ENCODE measurements at regions not wholly inside any gene's neighbourhood (a gene's known extent, or its start where the extent isn't known, plus 50 kb on each side); places are given as distances from the start of the nearest gene placed in this dataset.

GRCh38 chr15:38672273-38672672 lies 107.7 kb upstream of the RASGRP1 start:
- TF ChIP-seq EZH2phosphoT487 (IDR thresholded peaks at IDR 0.05; ENCODE audit: low read length) (no peak), EZH2 (optimal IDR thresholded peaks at IDR 0.05; ENCODE audit: low read depth, low read length) (no peak), CTCF (IDR thresholded peaks at IDR 0.05; ENCODE audit: low read length) (no peak)
- H3K4me2 ChIP-seq (ENCODE audit: low read depth, low read length): no peak overlapping the region
- H3K4me1 ChIP-seq (ENCODE audit: low read length): no peaks in the 10 kb centered on the region
- no peak overlapping the region for H3K4me3 ChIP-seq (ENCODE audit: low read length)
- no peaks in the 10 kb centered on the region for H3F3A ChIP-seq (ENCODE audit: insufficient read depth, low read length)
- H3K27me3 ChIP-seq (replicated peaks; ENCODE audit: insufficient read depth, low read length): no peaks in the 10 kb centered on the region
- no peaks in the 10 kb centered on the region for H3K9me3 ChIP-seq (replicated peaks; ENCODE audit: insufficient read depth, low read length)
- H3K27ac ChIP-seq (ENCODE audit: low read length): no peak overlapping the region
- DNase-seq: no peak
- H4K20me1 ChIP-seq (ENCODE audit: insufficient read depth, low read length): no peaks in the 10 kb centered on the region
- H3K9ac ChIP-seq (ENCODE audit: low read length): no peak overlapping the region
- H3K36me3 ChIP-seq (replicated peaks; ENCODE audit: insufficient read depth, low read length): no peaks in the 10 kb centered on the region
- H3K9me2 ChIP-seq (replicated peaks; ENCODE audit: insufficient read depth, low read length): no peaks in the 10 kb centered on the region
- no peaks in the 10 kb centered on the region for H3K79me2 ChIP-seq (ENCODE audit: low read length)
- no peak overlapping the region for H2AFZ ChIP-seq (ENCODE audit: low read length)

- H3K79me2 ChIP-seq (ENCODE audit: low read length): no peaks in the 10 kb centered on the region
- H3K27ac ChIP-seq (ENCODE audit: low read length): no peak overlapping the region
- no peaks in the 10 kb centered on the region for H4K20me1 ChIP-seq (ENCODE audit: insufficient read depth, low read length)
- H3K4me1 ChIP-seq (ENCODE audit: low read length): no peaks in the 10 kb centered on the region
- no peak overlapping the region for H3K9ac ChIP-seq (ENCODE audit: low read length)
- H3K9me2 ChIP-seq (replicated peaks; ENCODE audit: insufficient read depth, low read length): no peaks in the 10 kb centered on the region
- TF ChIP-seq CTCF (IDR thresholded peaks at IDR 0.05; ENCODE audit: low read length): no peak
- TF ChIP-seq EZH2 (optimal IDR thresholded peaks at IDR 0.05; ENCODE audit: low read depth, low read length): no peak
- no peak for TF ChIP-seq EZH2phosphoT487 (IDR thresholded peaks at IDR 0.05; ENCODE audit: low read length)
- DNase-seq: no peak
- no peaks in the 10 kb centered on the region for H3K36me3 ChIP-seq (replicated peaks; ENCODE audit: insufficient read depth, low read length)
- no peak overlapping the region for H3K4me2 ChIP-seq (ENCODE audit: low read depth, low read length)
- H3K4me3 ChIP-seq (ENCODE audit: low read length): no peak overlapping the region
- no peak overlapping the region for H2AFZ ChIP-seq (ENCODE audit: low read length)
- H3K27me3 ChIP-seq (replicated peaks; ENCODE audit: insufficient read depth, low read length): no peaks in the 10 kb centered on the region
- no peaks in the 10 kb centered on the region for H3F3A ChIP-seq (ENCODE audit: insufficient read depth, low read length)
- no peaks in the 10 kb centered on the region for H3K9me3 ChIP-seq (replicated peaks; ENCODE audit: insufficient read depth, low read length)
Observed at GRCh38 chr15:38672814-38673670, 108.4 kb upstream of the RASGRP1 start.

- no peaks in the 10 kb centered on the region for H3F3A ChIP-seq (ENCODE audit: insufficient read depth, low read length)
- TF ChIP-seq EZH2 (optimal IDR thresholded peaks at IDR 0.05; ENCODE audit: low read depth, low read length) (no peak), CTCF (IDR thresholded peaks at IDR 0.05; ENCODE audit: low read length) (no peak), EZH2phosphoT487 (IDR thresholded peaks at IDR 0.05; ENCODE audit: low read length) (no peak)
- no peaks in the 10 kb centered on the region for H3K27me3 ChIP-seq (replicated peaks; ENCODE audit: insufficient read depth, low read length)
- H3K4me1 ChIP-seq (ENCODE audit: low read length): no peaks in the 10 kb centered on the region
- no peaks in the 10 kb centered on the region for H3K9me2 ChIP-seq (replicated peaks; ENCODE audit: insufficient read depth, low read length)
- no peak overlapping the region for H3K4me3 ChIP-seq (ENCODE audit: low read length)
- no peak for DNase-seq
- H3K27ac ChIP-seq (ENCODE audit: low read length): no peak overlapping the region
- no peaks in the 10 kb centered on the region for H3K79me2 ChIP-seq (ENCODE audit: low read length)
- H3K9me3 ChIP-seq (replicated peaks; ENCODE audit: insufficient read depth, low read length): no peaks in the 10 kb centered on the region
- H3K4me2 ChIP-seq (ENCODE audit: low read depth, low read length): no peak overlapping the region
- H3K9ac ChIP-seq (ENCODE audit: low read length): no peak overlapping the region
- no peaks in the 10 kb centered on the region for H3K36me3 ChIP-seq (replicated peaks; ENCODE audit: insufficient read depth, low read length)
- no peaks in the 10 kb centered on the region for H4K20me1 ChIP-seq (ENCODE audit: insufficient read depth, low read length)
- H2AFZ ChIP-seq (ENCODE audit: low read length): no peak overlapping the region
Observed at GRCh38 chr15:38674448-38674847, 109.8 kb upstream of the RASGRP1 start.

Measured in MM.1S (cell line).